ENCODE measurements at regions not wholly inside any gene's neighbourhood (a gene's known extent, or its start where the extent isn't known, plus 50 kb on each side); places are given as distances from the start of the nearest gene placed in this dataset.

DNA sequence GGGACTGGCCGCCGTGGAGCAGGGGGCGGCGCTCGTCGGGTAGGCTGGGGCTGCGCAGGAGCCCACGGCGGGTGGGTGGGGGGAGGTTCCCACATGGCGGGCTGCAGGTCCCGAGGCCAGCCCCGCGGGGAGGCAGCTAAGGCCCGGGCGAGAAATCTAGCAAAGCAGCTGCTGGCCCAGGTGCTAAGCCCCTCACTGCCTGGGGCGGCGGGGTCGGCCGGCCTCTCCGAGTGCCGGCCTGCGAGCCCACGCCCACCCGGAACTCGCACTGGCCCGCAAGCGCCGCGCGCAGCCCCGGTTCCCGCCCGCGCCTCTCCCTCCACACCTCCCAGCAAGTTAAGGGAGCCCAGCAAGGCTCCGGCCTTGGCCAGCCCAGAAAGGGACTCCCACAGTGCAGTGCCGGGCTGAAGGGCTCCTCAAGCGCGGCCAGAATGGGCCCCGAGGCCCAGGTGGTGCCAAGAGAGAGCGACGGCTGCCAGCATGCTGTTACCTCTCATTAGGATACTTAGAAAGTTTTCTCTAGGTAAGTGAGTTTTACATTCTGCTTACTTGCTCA is 1463.5 kb upstream of the MIR17HG start:
- 95% methylated on average over 3 of the region's 41 CpGs for WGBS (ENCODE audit: missing lambda C conversion rate)
- H3K9me3 ChIP-seq, result no peaks in the 10 kb centered on the region
- FAIRE-seq, result no peak

DNA sequence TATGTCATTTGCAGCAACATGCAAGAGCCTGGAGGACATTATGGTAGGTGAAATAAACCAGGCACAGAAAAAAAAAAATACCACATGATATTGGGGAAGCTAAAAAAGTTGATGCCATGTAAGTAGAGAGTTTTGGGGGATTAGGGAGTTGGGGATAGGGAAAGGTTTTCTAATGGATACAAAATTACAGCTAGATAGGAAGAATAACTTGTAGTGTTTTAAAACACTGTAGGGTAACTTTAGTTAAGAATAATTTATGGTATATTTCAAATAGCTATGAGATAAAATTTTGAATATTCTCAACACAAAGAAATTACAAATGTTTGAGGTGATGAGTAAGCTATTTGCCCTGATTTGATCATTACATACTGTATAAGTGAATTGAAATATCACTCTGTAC is 1456.7 kb upstream of the MIR17HG start:
- no peak overlapping the region for H3K4me2 ChIP-seq

More for the DNA sequence above, 1463.5 kb upstream of the MIR17HG start:
- no peak for ATAC-seq
- ChIA-PET CTCF (no interaction called here), POLR2A (no interaction called here)
- DNase-seq (ENCODE audit: low read depth in 1 of 2, low spot score in 1 of 2), result no peak
- Histone ChIP-seq H3K27ac (no peak overlapping the region), H3K4me1 (no peaks in the 10 kb centered on the region), H3K4me3 (no peak overlapping the region), H3K4me2 (no peak overlapping the region)
- TF ChIP-seq, protein P1, sequence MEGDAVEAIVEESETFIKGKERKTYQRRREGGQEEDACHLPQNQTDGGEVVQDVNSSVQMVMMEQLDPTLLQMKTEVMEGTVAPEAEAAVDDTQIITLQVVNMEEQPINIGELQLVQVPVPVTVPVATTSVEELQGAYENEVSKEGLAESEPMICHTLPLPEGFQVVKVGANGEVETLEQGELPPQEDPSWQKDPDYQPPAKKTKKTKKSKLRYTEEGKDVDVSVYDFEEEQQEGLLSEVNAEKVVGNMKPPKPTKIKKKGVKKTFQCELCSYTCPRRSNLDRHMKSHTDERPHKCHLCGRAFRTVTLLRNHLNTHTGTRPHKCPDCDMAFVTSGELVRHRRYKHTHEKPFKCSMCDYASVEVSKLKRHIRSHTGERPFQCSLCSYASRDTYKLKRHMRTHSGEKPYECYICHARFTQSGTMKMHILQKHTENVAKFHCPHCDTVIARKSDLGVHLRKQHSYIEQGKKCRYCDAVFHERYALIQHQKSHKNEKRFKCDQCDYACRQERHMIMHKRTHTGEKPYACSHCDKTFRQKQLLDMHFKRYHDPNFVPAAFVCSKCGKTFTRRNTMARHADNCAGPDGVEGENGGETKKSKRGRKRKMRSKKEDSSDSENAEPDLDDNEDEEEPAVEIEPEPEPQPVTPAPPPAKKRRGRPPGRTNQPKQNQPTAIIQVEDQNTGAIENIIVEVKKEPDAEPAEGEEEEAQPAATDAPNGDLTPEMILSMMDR (IDR thresholded peaks at IDR 0.05), result no peak
- no peak for TF ChIP-seq ZFP36 (IDR thresholded peaks at IDR 0.05; ENCODE audit: borderline replicate concordance, partially characterized antibody)
- TF ChIP-seq MYC (IDR thresholded peaks at IDR 0.05; ENCODE audit: borderline replicate concordance, low read length), result no peak
- TF ChIP-seq, protein P2, sequence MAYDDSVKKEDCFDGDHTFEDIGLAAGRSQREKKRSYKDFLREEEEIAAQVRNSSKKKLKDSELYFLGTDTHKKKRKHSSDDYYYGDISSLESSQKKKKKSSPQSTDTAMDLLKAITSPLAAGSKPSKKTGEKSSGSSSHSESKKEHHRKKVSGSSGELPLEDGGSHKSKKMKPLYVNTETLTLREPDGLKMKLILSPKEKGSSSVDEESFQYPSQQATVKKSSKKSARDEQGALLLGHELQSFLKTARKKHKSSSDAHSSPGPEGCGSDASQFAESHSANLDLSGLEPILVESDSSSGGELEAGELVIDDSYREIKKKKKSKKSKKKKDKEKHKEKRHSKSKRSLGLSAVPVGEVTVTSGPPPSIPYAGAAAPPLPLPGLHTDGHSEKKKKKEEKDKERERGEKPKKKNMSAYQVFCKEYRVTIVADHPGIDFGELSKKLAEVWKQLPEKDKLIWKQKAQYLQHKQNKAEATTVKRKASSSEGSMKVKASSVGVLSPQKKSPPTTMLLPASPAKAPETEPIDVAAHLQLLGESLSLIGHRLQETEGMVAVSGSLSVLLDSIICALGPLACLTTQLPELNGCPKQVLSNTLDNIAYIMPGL (CRISPR knock-in tag; IDR thresholded peaks at IDR 0.05; ENCODE audit: borderline replicate concordance), result no peak
- TF ChIP-seq TFCP2L1 (CRISPR knock-in tag; IDR thresholded peaks at IDR 0.05), result no peak
- no peak for TF ChIP-seq HDAC2 (IDR thresholded peaks at IDR 0.05)
- TF ChIP-seq, protein P3, sequence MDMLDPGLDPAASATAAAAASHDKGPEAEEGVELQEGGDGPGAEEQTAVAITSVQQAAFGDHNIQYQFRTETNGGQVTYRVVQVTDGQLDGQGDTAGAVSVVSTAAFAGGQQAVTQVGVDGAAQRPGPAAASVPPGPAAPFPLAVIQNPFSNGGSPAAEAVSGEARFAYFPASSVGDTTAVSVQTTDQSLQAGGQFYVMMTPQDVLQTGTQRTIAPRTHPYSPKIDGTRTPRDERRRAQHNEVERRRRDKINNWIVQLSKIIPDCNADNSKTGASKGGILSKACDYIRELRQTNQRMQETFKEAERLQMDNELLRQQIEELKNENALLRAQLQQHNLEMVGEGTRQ (IDR thresholded peaks at IDR 0.05), result no peak
- no peak for TF ChIP-seq ZNF302 (CRISPR knock-in tag; IDR thresholded peaks at IDR 0.05)
- no peak for TF ChIP-seq JUN (IDR thresholded peaks at IDR 0.05)
- TF ChIP-seq ZSCAN20 (CRISPR knock-in tag; IDR thresholded peaks at IDR 0.05), result no peak
- no peak for TF ChIP-seq HOXB5 (CRISPR knock-in tag; IDR thresholded peaks at IDR 0.05)
- TF ChIP-seq RFX5 (IDR thresholded peaks at IDR 0.05), result no peak

DNA sequence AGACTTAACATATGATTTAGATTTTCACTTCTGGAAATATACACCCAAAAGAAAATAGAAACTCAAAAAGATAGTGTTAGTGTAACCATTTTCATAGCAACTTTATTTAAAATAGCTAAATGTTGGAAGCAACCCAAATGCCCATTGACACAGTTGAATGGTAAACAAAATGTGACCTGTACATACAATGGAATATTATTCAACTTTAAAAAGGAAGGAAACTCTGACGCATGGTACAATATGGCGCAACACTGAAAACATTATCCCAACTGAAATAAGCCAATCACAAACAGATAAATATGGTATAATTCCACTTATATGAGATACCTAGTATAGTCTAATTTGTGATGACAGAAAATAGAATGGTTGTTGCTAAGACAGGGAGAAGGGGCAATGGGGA is 1456.1 kb upstream of the MIR17HG start:
- DNase-seq (ENCODE audit: low read depth in 1 of 2, low spot score in 1 of 2) (no peak), FAIRE-seq (no peak), ATAC-seq (no peak)
- 41% methylated on average over 2 of the region's 2 CpGs for WGBS (ENCODE audit: missing lambda C conversion rate)
- H3K4me1 ChIP-seq, result no peaks in the 10 kb centered on the region
- H3K4me2 ChIP-seq, result no peak overlapping the region
- ChIA-PET POLR2A (no interaction called here), CTCF (no interaction called here)
- H3K9me3 ChIP-seq, result no peaks in the 10 kb centered on the region
- no peak overlapping the region for H3K4me3 ChIP-seq
- H3K27ac ChIP-seq, result no peak overlapping the region
- TF ChIP-seq, protein P4, sequence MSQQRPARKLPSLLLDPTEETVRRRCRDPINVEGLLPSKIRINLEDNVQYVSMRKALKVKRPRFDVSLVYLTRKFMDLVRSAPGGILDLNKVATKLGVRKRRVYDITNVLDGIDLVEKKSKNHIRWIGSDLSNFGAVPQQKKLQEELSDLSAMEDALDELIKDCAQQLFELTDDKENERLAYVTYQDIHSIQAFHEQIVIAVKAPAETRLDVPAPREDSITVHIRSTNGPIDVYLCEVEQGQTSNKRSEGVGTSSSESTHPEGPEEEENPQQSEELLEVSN (IDR thresholded peaks at IDR 0.05; ENCODE audit: borderline replicate concordance, low read depth), result no peak
- TF ChIP-seq FOSL2 (IDR thresholded peaks at IDR 0.05) (no peak), FOSL2 (CRISPR knock-in tag; IDR thresholded peaks at IDR 0.05) (no peak), CBX8 (IDR thresholded peaks at IDR 0.05) (no peak), FOSB (CRISPR knock-in tag; IDR thresholded peaks at IDR 0.05) (no peak), RNF2 (IDR thresholded peaks at IDR 0.05; ENCODE audit: borderline replicate concordance, low read depth) (no peak), CEBPB (IDR thresholded peaks at IDR 0.05) (no peak), HEYL (CRISPR knock-in tag; IDR thresholded peaks at IDR 0.05) (no peak), EP300 (IDR thresholded peaks at IDR 0.05) (no peak), RFX5 (IDR thresholded peaks at IDR 0.05) (no peak), POLR2A (IDR thresholded peaks at IDR 0.05; ENCODE audit: low read length) (no peak), CHD4 (IDR thresholded peaks at IDR 0.05; ENCODE audit: borderline replicate concordance) (no peak), HDAC2 (IDR thresholded peaks at IDR 0.05) (no peak), EHF (CRISPR knock-in tag; IDR thresholded peaks at IDR 0.05) (no peak), NFE2L2 (conservative IDR thresholded peaks at IDR 0.05; ENCODE audit: low read length) (no peak)
- TF ChIP-seq, protein P5, sequence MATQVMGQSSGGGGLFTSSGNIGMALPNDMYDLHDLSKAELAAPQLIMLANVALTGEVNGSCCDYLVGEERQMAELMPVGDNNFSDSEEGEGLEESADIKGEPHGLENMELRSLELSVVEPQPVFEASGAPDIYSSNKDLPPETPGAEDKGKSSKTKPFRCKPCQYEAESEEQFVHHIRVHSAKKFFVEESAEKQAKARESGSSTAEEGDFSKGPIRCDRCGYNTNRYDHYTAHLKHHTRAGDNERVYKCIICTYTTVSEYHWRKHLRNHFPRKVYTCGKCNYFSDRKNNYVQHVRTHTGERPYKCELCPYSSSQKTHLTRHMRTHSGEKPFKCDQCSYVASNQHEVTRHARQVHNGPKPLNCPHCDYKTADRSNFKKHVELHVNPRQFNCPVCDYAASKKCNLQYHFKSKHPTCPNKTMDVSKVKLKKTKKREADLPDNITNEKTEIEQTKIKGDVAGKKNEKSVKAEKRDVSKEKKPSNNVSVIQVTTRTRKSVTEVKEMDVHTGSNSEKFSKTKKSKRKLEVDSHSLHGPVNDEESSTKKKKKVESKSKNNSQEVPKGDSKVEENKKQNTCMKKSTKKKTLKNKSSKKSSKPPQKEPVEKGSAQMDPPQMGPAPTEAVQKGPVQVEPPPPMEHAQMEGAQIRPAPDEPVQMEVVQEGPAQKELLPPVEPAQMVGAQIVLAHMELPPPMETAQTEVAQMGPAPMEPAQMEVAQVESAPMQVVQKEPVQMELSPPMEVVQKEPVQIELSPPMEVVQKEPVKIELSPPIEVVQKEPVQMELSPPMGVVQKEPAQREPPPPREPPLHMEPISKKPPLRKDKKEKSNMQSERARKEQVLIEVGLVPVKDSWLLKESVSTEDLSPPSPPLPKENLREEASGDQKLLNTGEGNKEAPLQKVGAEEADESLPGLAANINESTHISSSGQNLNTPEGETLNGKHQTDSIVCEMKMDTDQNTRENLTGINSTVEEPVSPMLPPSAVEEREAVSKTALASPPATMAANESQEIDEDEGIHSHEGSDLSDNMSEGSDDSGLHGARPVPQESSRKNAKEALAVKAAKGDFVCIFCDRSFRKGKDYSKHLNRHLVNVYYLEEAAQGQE (IDR thresholded peaks at IDR 0.05), result no peak

More for the DNA sequence above, 1456.7 kb upstream of the MIR17HG start:
- Histone ChIP-seq H3K4me3 (no peak overlapping the region), H3K4me1 (no peaks in the 10 kb centered on the region), H3K27ac (no peak overlapping the region), H3K9me3 (no peaks in the 10 kb centered on the region)
- ATAC-seq, result no peak
- no peak for TF ChIP-seq HOXB5 (CRISPR knock-in tag; IDR thresholded peaks at IDR 0.05)
- no peak for TF ChIP-seq FOXS1 (CRISPR knock-in tag; IDR thresholded peaks at IDR 0.05)
- no peak for TF ChIP-seq EHF (CRISPR knock-in tag; IDR thresholded peaks at IDR 0.05)
- no peak for TF ChIP-seq EP300 (IDR thresholded peaks at IDR 0.05)
- TF ChIP-seq SMC3 (IDR thresholded peaks at IDR 0.05), result no peak
- no peak for TF ChIP-seq JUNB (IDR thresholded peaks at IDR 0.05)
- TF ChIP-seq HDAC2 (IDR thresholded peaks at IDR 0.05), result no peak
- no peak for TF ChIP-seq RARB (CRISPR knock-in tag; IDR thresholded peaks at IDR 0.05)
- TF ChIP-seq ZFP36 (IDR thresholded peaks at IDR 0.05; ENCODE audit: borderline replicate concordance, partially characterized antibody), result no peak
- no peak for TF ChIP-seq EHMT2 (IDR thresholded peaks at IDR 0.05; ENCODE audit: low read depth)
- no peak for TF ChIP-seq RFX5 (IDR thresholded peaks at IDR 0.05)
- ChIA-PET POLR2A (no interaction called here), CTCF (no interaction called here)
- FAIRE-seq, result no peak
- no peak for DNase-seq (ENCODE audit: low read depth in 1 of 2, low spot score in 1 of 2)
